ENCODE measurements at regions not wholly inside any gene's neighbourhood (a gene's known extent, or its start where the extent isn't known, plus 50 kb on each side); places are given as distances from the start of the nearest gene placed in this dataset.

GRCh38 chr7:51647486-51647885, 330.9 kb upstream of the COBL start:
- CTCF ChIA-PET = no interaction called here
- POLR2A ChIA-PET = no interaction called here
- no peak for TF ChIP-seq CTCF (IDR thresholded peaks at IDR 0.05; ENCODE audit: control extremely low read depth, extremely low read depth, low read depth, missing control alignments)
- no peak for DNase-seq (ENCODE audit: extremely low spot score)

- DNase-seq (ENCODE audit: extremely low spot score) = no peak
- TF ChIP-seq CTCF (IDR thresholded peaks at IDR 0.05; ENCODE audit: control extremely low read depth, extremely low read depth, low read depth, missing control alignments) = no peak
- ChIA-PET POLR2A (no interaction called here), CTCF (interaction anchor here (0.9 kb wide), 1 partner anchor 11 kb away, joined by 3 read pairs; no protein-coding TSS in a partner anchor)
Observed at GRCh38 chr7:51645702-51646298, 329.2 kb upstream of the COBL start.

GRCh38 chr7:51645255-51645654, 328.6 kb upstream of the COBL start:
- DNase-seq (ENCODE audit: extremely low spot score) = no peak
- TF ChIP-seq CTCF (IDR thresholded peaks at IDR 0.05; ENCODE audit: control extremely low read depth, extremely low read depth, low read depth, missing control alignments) = no peak
- CTCF ChIA-PET = no interaction called here
- POLR2A ChIA-PET = no interaction called here

- TF ChIP-seq CTCF (IDR thresholded peaks at IDR 0.05; ENCODE audit: control extremely low read depth, extremely low read depth, low read depth, missing control alignments) = no peak
- ChIA-PET POLR2A (no interaction called here), CTCF (no interaction called here)
- DNase-seq (ENCODE audit: extremely low spot score) = no peak
Observed at GRCh38 chr7:51644216-51644615, 327.6 kb upstream of the COBL start.

GRCh38 chr7:51640841-51641240, 324.2 kb upstream of the COBL start:
- ChIA-PET POLR2A (no interaction called here), CTCF (no interaction called here)
- no peak for DNase-seq (ENCODE audit: extremely low spot score)
- TF ChIP-seq CTCF (IDR thresholded peaks at IDR 0.05; ENCODE audit: control extremely low read depth, extremely low read depth, low read depth, missing control alignments) = no peak

GRCh38 chr7:51639661-51640334, 323.2 kb upstream of the COBL start:
- TF ChIP-seq CTCF (IDR thresholded peaks at IDR 0.05; ENCODE audit: control extremely low read depth, extremely low read depth, low read depth, missing control alignments) = no peak
- ChIA-PET CTCF (no interaction called here), POLR2A (no interaction called here)
- DNase-seq (ENCODE audit: extremely low spot score) = no peak
